ENCODE measurements at regions not wholly inside any gene's neighbourhood (a gene's known extent, or its start where the extent isn't known, plus 50 kb on each side); places are given as distances from the start of the nearest gene placed in this dataset.

DNA sequence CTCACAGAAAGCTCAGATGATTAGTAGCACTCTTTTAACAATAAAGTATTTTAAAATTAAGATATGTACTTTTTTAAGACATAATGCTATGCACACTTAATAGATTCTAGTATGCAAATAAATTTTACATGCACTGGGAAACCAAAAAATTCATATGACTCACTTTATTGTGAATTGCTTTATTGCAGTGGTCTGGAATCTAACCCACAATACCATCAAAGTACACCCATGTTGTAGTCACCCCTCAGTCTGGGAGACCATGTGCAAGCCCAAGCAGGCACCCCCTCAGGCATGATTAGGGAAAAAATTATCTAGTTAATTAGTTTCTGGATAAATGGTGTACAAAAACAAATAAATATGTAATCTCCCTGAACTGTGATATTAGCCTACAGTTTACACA lies 649.0 kb upstream of the HS6ST1 start:
- no peak for DNase-seq (ENCODE audit: low read depth, low spot score)

DNA sequence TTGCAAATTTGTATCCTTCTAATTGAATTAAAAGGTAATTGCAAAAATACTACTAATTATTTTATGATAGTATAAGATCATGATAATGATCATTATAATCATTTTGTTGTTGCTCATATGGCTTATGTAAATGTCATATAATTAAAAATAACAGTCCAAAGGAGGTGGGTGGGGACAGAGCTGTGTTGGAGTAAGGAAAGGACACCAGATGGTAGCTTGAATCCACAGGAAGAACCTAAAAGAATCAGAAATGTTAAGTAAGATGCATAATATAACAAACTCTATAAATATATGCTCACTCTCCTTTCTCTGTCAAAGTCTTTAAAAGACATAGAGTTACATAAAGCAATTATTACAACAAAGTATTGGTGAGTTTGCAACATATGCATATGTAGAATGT lies 650.7 kb upstream of the HS6ST1 start:
- DNase-seq (ENCODE audit: low read depth, low spot score), result no peak

GRCh38 chr2:128970332-128971116 lies 651.9 kb upstream of the HS6ST1 start:
- no peak for DNase-seq (ENCODE audit: low read depth, low spot score)

GRCh38 chr2:128973566-128973965 lies 654.9 kb upstream of the HS6ST1 start:
- no peak for DNase-seq (ENCODE audit: low read depth, low spot score)

- no peak for DNase-seq (ENCODE audit: low read depth, low spot score)
These were observed 659.5 kb upstream of the HS6ST1 start for GRCh38 chr2:128978212-128978611.

DNA sequence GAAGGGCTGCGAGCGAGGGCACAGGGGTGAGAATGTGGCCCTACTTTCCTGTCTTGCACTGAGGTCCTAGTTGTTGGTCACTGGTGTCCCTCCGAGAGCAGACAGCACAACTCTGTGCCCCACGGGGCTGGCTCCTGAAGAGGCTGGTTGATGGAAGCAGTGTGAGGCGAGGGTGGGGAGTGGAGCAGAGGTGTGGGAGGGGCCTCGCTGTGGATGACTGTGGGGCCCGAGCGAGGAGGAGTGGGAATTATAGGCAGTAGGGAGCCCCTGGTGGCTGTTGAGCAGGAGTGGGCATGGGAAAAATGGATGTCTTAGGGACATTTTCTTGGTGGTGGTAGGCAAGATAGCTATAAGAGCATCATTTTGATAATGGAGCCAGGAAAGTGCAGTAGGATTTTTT lies 660.5 kb upstream of the HS6ST1 start:
- no peak for DNase-seq (ENCODE audit: low read depth, low spot score)

DNA sequence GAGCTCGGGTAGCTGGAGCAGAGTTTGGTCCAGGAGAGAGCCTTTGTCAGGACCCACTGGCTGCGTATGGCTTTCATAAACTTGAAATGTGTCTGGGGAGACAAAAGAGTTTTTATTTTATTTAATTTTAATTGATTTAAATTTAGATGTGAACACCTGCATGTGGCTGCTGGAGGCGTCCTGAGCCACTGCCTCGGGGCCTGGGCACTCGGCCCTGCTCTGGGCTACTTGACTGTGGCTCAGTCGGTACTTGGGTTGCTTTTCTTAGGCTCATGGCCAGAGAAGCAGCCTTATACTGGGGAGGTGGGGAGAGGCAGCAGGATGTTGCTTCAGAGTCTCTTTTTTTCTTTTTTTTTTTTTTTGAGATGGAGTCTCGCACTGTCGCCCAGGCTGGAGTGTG lies 661.8 kb upstream of the HS6ST1 start:
- no peak for DNase-seq (ENCODE audit: low read depth, low spot score)

DNA sequence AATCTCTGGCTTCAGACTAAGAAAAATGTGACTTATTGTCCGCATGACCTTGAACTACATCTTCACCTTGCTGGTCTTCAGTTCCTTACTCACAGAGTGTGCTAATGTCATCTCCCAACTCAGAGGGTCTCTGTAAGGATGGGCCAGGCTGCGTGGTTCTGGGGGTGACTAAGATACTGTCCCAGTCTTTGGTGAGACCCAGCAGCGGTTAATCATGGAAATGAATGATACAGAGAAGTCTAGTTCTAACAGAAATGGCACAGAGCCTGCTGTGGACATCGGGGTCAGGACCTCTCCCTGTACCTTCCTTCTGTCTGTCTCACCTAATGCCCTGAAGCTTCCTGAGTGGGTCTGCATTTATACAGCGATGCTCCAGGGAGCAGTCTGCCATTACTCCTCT lies 662.7 kb upstream of the HS6ST1 start:
- DNase-seq (ENCODE audit: low read depth, low spot score), result no peak

GRCh38 chr2:128982001-128982400 lies 663.3 kb upstream of the HS6ST1 start:
- no peak for DNase-seq (ENCODE audit: low read depth, low spot score)

DNA sequence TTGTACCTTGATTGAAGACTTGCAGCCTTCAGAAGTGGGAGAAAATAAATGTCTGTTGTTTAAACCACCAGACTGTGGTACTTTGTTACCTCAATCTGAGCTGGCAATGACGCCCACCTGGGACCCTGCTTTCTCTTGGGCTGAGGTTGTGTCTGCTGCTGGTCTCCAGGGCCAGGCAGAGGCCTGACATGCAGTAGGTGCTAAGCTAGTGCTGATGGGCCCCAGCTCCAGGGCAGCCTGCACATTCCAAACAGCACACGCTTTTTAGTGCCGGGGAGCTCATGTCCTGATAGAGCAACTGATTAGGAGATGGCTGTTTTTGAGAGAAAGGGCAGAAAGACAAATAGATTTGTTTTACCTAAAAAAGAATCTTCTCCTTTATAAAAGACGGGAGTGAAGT lies 664.0 kb upstream of the HS6ST1 start:
- no peak for DNase-seq (ENCODE audit: low read depth, low spot score)

- no peak for DNase-seq (ENCODE audit: low read depth, low spot score)
These were observed 664.4 kb upstream of the HS6ST1 start for GRCh38 chr2:128983094-128983493.

- DNase-seq (ENCODE audit: low read depth, low spot score), result no peak
These were observed 665.4 kb upstream of the HS6ST1 start for GRCh38 chr2:128984081-128984480.

DNA sequence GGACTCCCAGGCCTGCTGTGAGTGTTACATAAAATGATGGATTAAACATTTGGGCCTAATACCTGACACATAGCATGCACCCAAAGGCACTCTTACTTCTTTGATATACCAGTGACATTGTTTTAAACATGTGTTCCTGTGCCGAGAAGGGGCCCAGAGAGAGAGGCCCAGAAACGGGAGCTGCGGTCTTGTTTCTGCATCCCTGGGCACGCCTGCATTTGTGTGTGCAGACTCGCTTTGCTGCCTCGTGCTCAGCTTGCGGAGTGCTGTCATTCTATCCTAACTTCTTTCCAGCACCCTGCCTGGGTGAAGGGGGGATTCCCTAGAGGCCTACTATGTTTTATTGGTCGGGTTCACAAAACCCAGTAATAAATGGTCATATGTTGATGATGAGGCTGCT lies 666.2 kb upstream of the HS6ST1 start:
- DNase-seq (ENCODE audit: low read depth, low spot score), result no peak

GRCh38 chr2:128986026-128986715 lies 667.5 kb upstream of the HS6ST1 start:
- DNase-seq (ENCODE audit: low read depth, low spot score), result no peak

DNA sequence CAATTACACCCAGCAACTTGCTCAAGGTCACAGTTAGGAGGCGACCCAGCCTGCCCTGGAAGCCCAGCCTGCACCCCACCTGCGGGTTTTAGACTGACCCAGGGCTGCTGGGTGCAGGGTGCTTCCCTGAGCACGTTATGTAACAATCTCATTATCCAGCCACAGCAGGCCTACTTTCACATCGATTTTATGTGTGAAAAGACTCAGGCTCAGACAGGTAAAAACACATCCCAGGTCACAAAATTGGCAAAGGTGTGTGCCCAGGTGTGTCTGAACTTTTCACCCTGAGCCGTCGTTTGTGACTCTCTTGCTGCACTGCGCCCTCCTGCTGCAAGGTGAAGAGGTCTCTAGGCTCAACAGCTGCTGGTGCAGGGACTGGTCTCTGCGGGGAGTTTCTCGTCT lies 668.2 kb upstream of the HS6ST1 start:
- DNase-seq (ENCODE audit: low read depth, low spot score), result no peak

DNA sequence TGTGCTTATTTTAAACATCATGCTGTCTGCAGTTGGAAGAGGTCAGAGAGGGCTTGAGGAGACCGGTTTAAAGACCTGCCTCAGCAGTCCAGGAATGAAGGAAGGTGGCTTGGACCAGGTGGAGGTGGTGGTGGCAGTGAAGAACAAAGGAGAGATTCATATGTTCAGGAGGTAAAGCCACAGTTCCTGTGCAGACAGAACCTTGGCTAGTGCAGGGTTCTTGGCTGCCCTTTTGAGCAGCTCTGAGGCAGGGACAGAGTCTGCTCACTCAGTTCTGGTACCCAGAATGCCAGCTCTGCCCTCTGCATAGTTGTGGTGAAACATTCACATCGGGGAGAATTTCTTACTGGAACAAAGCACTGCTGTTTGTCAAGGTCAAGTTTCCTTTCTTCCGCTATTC lies 669.7 kb upstream of the HS6ST1 start:
- DNase-seq (ENCODE audit: low read depth, low spot score), result no peak

DNA sequence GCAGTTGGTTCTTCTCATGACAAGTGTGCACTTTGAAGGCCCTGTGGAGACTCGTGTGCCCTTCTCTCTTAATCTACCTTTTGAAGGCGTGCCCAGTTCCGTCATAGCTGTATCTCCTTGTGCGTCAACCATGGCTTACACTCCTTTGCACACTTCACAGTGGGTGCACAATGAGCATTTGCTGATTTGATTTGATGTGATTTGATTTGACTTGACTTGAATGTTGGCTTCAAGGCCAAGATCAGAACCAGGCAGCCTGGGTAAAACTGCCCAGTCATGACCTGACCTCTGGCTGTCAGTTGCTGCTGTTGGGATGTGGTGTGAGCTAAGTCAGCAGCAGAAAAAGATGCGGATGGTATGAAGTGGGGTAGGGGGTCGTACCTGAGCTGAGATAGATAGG lies 670.3 kb upstream of the HS6ST1 start:
- no peak for DNase-seq (ENCODE audit: low read depth, low spot score)

DNA sequence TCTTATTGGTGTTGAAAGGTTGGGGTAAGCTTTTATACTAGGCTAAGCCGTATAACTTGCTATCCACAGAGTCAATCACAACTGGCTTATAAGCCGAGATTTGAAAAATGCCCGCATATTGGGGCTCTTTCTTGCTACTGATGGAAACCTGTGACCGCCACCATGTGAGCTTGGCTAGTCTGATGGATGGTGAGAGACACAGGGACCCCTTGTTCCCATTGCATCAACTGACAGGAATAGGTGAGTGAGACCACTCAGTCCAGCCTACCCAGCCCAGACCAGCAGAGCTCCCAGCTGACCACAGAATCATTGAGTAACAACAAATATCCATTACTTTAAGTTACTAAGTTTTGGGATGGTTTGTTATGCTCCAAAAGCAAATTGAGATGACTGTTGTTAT lies 676.4 kb upstream of the HS6ST1 start:
- DNase-seq (ENCODE audit: low read depth, low spot score), result no peak

- DNase-seq (ENCODE audit: low read depth, low spot score), result no peak
These were observed 677.4 kb upstream of the HS6ST1 start for GRCh38 chr2:128996078-128996477.

GRCh38 chr2:128997166-128997866 lies 678.6 kb upstream of the HS6ST1 start:
- DNase-seq (ENCODE audit: low read depth, low spot score), result no peak

DNA sequence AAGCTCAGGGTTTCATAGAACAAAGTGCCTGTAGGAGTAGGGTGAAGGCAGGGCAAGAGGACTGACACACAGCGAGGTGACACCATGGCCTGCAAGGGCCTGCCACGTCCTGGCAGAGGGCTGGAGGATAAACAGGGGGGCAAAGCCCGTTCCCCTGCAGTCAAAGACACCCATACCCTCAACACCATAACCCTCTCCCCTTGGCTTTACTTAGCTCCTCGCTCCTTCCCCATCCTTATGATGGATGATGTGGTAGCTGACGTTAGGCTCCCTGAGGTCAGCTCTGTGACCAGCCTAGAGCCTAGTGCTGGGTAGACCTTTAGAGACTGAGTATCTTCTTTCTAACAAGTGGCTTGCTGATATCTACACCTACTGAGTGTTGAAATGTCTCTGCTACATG lies 683.3 kb upstream of the HS6ST1 start:
- DNase-seq (ENCODE audit: low read depth, low spot score), result no peak

DNA sequence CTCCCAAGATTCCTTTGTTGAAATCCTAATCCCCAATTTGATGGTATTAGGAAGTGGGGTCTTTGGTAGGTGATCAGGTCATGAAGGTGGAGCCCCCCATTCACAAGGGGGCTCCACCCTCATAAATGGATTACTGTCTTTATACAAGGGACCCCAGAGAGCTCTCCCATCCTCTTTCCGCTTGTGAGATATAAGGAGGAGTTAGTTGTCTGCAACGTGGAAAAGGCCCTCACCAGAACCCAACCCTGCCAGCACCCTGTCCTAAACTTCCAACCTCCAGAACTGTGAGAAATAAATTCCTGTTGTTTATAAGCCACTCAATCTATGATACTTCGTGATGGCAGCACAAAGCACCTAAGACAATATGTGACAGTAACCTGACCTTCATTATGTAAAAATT lies 684.1 kb upstream of the HS6ST1 start:
- DNase-seq (ENCODE audit: low read depth, low spot score), result no peak

GRCh38 chr2:129004485-129004884 lies 685.8 kb upstream of the HS6ST1 start:
- no peak for DNase-seq (ENCODE audit: low read depth, low spot score)

Measured in smooth muscle cell of the brain vasculature (primary cell).